NB4 (cell line): ENCODE measurements at regions not wholly inside any gene's neighbourhood (a gene's known extent, or its start where the extent isn't known, plus 50 kb on each side); places are given as distances from the start of the nearest gene placed in this dataset.

Source experiments
- CTCF ChIP-seq: IDR thresholded peaks from one replicate; pipeline ENCODE4 v1.5.1; 2012; ENCODE audit warnings: low read depth, low read length
- POLR2A ChIP-seq: IDR thresholded peaks from 2 replicates; pipeline ENCODE4 v1.6.1; 2011; ENCODE audit warnings: mild to moderate bottlenecking; ENCODE audit not compliant: insufficient read length; ENCODE audit errors: extremely low read depth

GRCh38 chrX:13109817-13110216 lies 65.4 kb upstream of the FAM9C start:
- TF ChIP-seq POLR2A = no peak
- TF ChIP-seq CTCF = no peak
